Activated CD8-positive, alpha-beta memory T cell treated with anti-CD3 and anti-CD28 coated beads for 24 hours (primary cell): ENCODE measurements at regions not wholly inside any gene's neighbourhood (a gene's known extent, or its start where the extent isn't known, plus 50 kb on each side); places are given as distances from the start of the nearest gene placed in this dataset.

ENCODE experiments used
- DNase-seq: peaks from one replicate; pipeline ENCODE4 v3.0.0-alpha.2; 2020

GRCh38 chr2:234146087-234146826 lies 95.8 kb downstream of the SPP2 start:
- no peak for DNase-seq

DNA sequence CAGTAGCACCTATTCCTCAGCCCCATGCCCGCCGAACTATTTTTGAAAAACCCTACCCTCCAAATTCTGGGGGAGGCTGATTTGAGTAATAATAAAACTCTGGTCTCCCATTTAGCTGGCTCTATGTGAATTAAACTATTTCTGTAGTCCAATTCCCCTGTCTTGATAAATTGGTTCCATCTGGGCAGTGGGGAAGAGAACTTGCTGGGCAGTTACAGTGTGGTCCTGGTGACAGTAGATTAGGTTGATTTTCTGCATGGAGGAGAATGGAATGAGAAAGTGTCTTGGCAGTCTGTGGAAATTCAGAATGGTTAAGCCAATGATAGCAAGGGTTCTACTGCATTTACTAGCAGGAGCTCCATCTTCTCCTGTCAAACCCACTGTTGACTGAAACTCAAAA lies 95.0 kb downstream of the SPP2 start:
- DNase-seq, result no peak

GRCh38 chr2:234145057-234145456 lies 94.6 kb downstream of the SPP2 start:
- DNase-seq, result no peak

DNA sequence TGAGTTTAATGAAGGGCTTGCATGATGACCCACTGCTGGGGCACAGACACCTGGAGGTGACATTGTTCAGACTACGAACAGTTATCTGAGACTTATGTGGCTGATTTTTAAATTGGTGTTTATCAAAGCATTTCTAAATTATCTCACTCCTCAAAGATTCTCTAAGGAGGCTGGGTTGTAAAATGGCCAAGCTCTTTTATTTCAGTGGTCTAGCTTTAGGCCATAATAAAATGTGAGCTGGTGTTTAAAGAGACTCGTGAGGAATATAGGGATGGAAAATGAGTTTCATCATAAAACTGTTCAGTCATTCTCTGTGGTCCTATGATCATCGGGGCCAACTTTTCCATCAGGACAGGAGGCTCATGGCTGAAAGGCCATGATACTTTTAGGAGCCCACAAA lies 93.4 kb downstream of the SPP2 start:
- no peak for DNase-seq

DNA sequence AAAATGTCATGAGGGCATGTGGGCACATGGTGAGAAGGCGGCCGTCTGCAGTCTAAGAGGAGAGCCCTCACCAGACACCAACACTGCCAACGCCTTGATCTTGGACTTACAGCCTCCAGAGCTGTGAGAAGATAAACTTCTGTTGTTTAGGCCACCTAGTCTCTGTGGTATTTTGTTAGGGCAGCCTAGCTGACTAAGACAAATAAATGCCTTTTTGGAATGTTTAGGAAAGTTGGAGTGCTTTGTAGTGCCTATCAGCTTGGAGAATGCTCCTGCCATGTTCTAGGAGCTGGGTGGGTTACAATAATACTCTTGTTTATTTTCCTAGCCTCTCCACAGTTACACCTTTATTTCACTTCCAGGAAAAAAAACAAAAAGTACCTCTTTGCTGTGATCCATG lies 92.0 kb downstream of the SPP2 start:
- DNase-seq, result no peak

DNA sequence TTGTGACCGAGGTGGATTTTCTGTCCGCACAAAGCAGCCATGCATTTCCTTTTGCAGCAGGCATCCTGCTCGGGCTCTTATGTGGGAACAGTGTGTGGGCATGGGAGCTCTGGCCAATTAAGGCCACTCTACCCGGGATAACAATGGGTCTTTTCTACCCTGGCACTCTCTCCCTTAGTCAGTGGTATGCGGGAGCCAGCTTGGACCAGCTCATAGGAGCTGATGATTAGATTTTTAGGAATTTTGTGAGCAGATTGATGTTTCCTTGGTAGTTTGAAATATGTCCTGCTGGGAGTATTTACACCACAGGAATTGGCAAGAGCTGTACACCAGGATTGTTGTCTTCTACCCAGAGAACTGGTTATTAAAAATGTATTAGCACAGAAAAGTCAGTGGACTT lies 89.3 kb downstream of the SPP2 start:
- no peak for DNase-seq

- no peak for DNase-seq
Observed at GRCh38 chr2:234138836-234139235, 88.3 kb downstream of the SPP2 start.

- DNase-seq, result no peak
Observed at GRCh38 chr2:234137400-234138014, 87.0 kb downstream of the SPP2 start.

- DNase-seq, result no peak
Observed at GRCh38 chr2:234136461-234136860, 86.0 kb downstream of the SPP2 start.

DNA sequence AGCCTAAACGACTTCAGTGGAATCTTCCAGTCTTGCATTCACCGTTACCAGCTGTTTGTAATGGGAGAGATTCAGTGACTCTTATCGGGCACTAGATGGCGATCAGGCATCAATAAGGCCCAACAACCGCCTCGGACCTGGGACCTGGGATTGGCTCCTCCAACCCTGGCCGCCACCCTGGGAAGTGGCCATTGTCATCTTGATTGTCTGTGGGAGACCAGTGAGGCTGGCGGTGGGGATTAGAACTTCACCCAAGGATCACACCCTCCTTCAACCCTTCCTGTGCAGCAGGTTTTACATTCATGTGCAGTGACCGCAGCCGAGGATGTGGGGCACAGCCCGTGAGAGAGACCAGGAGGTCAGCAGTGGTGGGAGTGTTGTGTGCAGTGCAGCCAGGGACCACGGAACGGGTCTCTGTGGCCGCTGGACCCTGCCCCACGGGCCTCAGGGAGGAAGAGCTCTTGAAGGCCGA lies 85.3 kb downstream of the SPP2 start:
- peak; percentile 82 for DNase-seq

- no peak for DNase-seq
Observed at GRCh38 chr2:234134496-234134895, 84.0 kb downstream of the SPP2 start.

- DNase-seq, result no peak
Observed at GRCh38 chr2:234133004-234133403, 82.5 kb downstream of the SPP2 start.

GRCh38 chr2:234130777-234131181 lies 80.3 kb downstream of the SPP2 start:
- no peak for DNase-seq

GRCh38 chr2:234128606-234129005 lies 78.1 kb downstream of the SPP2 start:
- no peak for DNase-seq
